ENCODE measurements at regions not wholly inside any gene's neighbourhood (a gene's known extent, or its start where the extent isn't known, plus 50 kb on each side); places are given as distances from the start of the nearest gene placed in this dataset.
"Not testable (repeated sequence)": the region's sequence is repeated elsewhere in the genome, so short reads cannot be mapped to it uniquely, and the experiment has no call there.

- DNase-seq, result no peak
Measured at GRCh38 chr5:28725001-28725400, 1686.6 kb upstream of the CDH9 start.

- DNase-seq, result no peak
Measured at GRCh38 chr5:28714907-28715698, 1676.7 kb upstream of the CDH9 start.

GRCh38 chr5:28710360-28710759 is 1672.0 kb upstream of the CDH9 start:
- DNase-seq, result no peak

- DNase-seq, result no peak
Measured at GRCh38 chr5:28708472-28708871, 1670.1 kb upstream of the CDH9 start.

- DNase-seq, result no peak
Measured at GRCh38 chr5:28707706-28708105, 1669.3 kb upstream of the CDH9 start.

- DNase-seq, result no peak
Measured at GRCh38 chr5:28703651-28704260, 1665.4 kb upstream of the CDH9 start.

GRCh38 chr5:28691526-28691925 is 1653.1 kb upstream of the CDH9 start:
- DNase-seq, result no peak

GRCh38 chr5:28685794-28686193 is 1647.4 kb upstream of the CDH9 start:
- no peak for DNase-seq

- DNase-seq, result no peak
Measured at GRCh38 chr5:28678899-28679298, 1640.5 kb upstream of the CDH9 start.

- no peak for DNase-seq
Measured at GRCh38 chr5:28666110-28666509, 1627.7 kb upstream of the CDH9 start.

- no peak for DNase-seq
Measured at GRCh38 chr5:28648108-28648507, 1609.7 kb upstream of the CDH9 start.

GRCh38 chr5:28632607-28633006 is 1594.2 kb upstream of the CDH9 start:
- DNase-seq, result no peak

- DNase-seq, result no peak
Measured at GRCh38 chr5:28603869-28604268, 1565.5 kb upstream of the CDH9 start.

GRCh38 chr5:28602429-28602828 is 1564.0 kb upstream of the CDH9 start:
- DNase-seq, result no peak

- DNase-seq, result not testable (repeated sequence)
Measured at GRCh38 chr5:28596707-28597106, 1558.3 kb upstream of the CDH9 start.

- DNase-seq, result no peak
Measured at GRCh38 chr5:28580616-28581015, 1542.2 kb upstream of the CDH9 start.

GRCh38 chr5:28576022-28576421 is 1537.6 kb upstream of the CDH9 start:
- DNase-seq, result no peak

- DNase-seq, result no peak
Measured at GRCh38 chr5:28575368-28575767, 1537.0 kb upstream of the CDH9 start.

GRCh38 chr5:28574606-28575005 is 1536.2 kb upstream of the CDH9 start:
- no peak for DNase-seq

GRCh38 chr5:28567048-28567447 is 1528.7 kb upstream of the CDH9 start:
- DNase-seq, result no peak

- DNase-seq, result no peak
Measured at GRCh38 chr5:28561522-28561921, 1523.1 kb upstream of the CDH9 start.

- DNase-seq, result no peak
Measured at GRCh38 chr5:28558196-28558595, 1519.8 kb upstream of the CDH9 start.

GRCh38 chr5:28557114-28557513 is 1518.7 kb upstream of the CDH9 start:
- no peak for DNase-seq

- no peak for DNase-seq
Measured at GRCh38 chr5:28549588-28549987, 1511.2 kb upstream of the CDH9 start.

GRCh38 chr5:28548856-28549255 is 1510.5 kb upstream of the CDH9 start:
- no peak for DNase-seq
